ENCODE measurements at regions not wholly inside any gene's neighbourhood (a gene's known extent, or its start where the extent isn't known, plus 50 kb on each side); places are given as distances from the start of the nearest gene placed in this dataset.

DNA sequence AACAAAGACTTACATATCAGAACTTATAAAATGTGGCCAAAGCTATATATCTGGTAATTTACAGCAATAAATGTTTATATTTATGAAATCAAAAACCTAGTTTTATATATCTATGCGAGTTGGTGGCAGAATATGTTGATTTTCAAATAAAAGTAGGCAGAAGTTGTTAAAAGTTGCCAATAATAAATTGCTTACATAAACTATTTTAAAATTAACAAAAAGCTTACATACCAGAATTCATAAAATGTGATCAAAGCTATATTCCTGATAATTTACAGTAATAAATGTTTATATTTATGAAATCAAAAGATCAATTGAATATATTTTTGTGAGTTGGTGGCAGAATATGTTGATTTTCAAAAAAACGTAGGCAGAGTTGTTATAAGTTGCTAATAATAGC is 451.8 kb upstream of the KHDRBS2 start:
- BruUV-seq (replicated peaks) = no TSS peak
- H3K4me3 ChIP-seq (ENCODE audit: low read length) = no peak overlapping the region
- no peaks in the 10 kb centered on the region for H3K36me3 ChIP-seq (ENCODE audit: low read depth, low read length)
- CTCF ChIA-PET = no interaction called here
- no peak for DNase-seq
- no peak overlapping the region for H3K4me2 ChIP-seq (ENCODE audit: low read length)
- no peaks in the 10 kb centered on the region for H3K9me3 ChIP-seq (ENCODE audit: low read length)
- no peak for ATAC-seq
- no peaks in the 10 kb centered on the region for H3K4me1 ChIP-seq (ENCODE audit: insufficient read depth, low read length)
- H3F3A ChIP-seq (ENCODE audit: low read length, unreplicated experiment) = no peaks in the 10 kb centered on the region
- H2AFZ ChIP-seq (ENCODE audit: low read length) = no peak overlapping the region
- H4K20me1 ChIP-seq (ENCODE audit: low read length) = no peaks in the 10 kb centered on the region
- intact Hi-C loops (cut with micrococcal nuclease) = no loop called here
- H3K9ac ChIP-seq (ENCODE audit: low read length) = no peak overlapping the region
- no peak overlapping the region for H3K27ac ChIP-seq (ENCODE audit: low read length)
- no peaks in the 10 kb centered on the region for H3K9me2 ChIP-seq (replicated peaks; ENCODE audit: low read length)
- no peaks in the 10 kb centered on the region for H3K79me2 ChIP-seq (ENCODE audit: low read length)
- TF ChIP-seq, protein P1, sequence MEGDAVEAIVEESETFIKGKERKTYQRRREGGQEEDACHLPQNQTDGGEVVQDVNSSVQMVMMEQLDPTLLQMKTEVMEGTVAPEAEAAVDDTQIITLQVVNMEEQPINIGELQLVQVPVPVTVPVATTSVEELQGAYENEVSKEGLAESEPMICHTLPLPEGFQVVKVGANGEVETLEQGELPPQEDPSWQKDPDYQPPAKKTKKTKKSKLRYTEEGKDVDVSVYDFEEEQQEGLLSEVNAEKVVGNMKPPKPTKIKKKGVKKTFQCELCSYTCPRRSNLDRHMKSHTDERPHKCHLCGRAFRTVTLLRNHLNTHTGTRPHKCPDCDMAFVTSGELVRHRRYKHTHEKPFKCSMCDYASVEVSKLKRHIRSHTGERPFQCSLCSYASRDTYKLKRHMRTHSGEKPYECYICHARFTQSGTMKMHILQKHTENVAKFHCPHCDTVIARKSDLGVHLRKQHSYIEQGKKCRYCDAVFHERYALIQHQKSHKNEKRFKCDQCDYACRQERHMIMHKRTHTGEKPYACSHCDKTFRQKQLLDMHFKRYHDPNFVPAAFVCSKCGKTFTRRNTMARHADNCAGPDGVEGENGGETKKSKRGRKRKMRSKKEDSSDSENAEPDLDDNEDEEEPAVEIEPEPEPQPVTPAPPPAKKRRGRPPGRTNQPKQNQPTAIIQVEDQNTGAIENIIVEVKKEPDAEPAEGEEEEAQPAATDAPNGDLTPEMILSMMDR (conservative IDR thresholded peaks at IDR 0.05; ENCODE audit: low read depth, low read length) = no peak
- TF ChIP-seq EZH2phosphoT487 (IDR thresholded peaks at IDR 0.05; ENCODE audit: borderline replicate concordance, low read length) (no peak), EZH2 (IDR thresholded peaks at IDR 0.05; ENCODE audit: low read length, unreplicated experiment) (no peak)
- POLR2A ChIA-PET (ENCODE audit: unreplicated experiment) = interaction anchor here (0.6 kb wide), 1 partner anchor 210 kb away, joined by 3 read pairs; no protein-coding TSS in a partner anchor
- H3K27me3 ChIP-seq (ENCODE audit: low read length) = no peaks in the 10 kb centered on the region

DNA sequence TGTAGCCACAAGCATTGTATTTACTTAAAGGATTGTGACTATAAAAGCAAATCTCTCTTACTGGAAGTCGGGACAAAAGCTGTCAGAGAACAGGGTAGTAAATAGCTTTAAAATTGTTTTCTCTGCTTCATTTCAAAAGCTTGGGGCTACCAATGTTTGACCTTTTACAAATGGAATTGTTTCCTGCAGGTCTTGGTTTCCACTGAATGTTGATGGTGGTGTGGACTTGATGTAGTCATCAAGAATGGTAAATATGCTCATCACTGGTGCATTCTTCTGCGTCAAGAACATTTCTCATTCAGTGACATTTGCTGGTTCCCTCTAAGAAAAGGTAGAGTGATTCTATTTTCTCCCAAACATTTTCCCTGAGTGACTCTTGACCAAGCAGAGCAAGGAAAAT is 435.4 kb upstream of the KHDRBS2 start:
- H3K36me3 ChIP-seq (ENCODE audit: low read depth, low read length) = no peaks in the 10 kb centered on the region
- intact Hi-C loops (cut with micrococcal nuclease) = no loop called here
- ATAC-seq (no peak), DNase-seq (no peak)
- no peaks in the 10 kb centered on the region for H3K27me3 ChIP-seq (ENCODE audit: low read length)
- H3K4me2 ChIP-seq (ENCODE audit: low read length) = no peak overlapping the region
- ChIA-PET POLR2A (ENCODE audit: unreplicated experiment) (interaction anchor here (0.5 kb wide), 1 partner anchor 103 kb away, joined by 4 read pairs; no protein-coding TSS in a partner anchor), CTCF (no interaction called here)
- H3K9ac ChIP-seq (ENCODE audit: low read length) = no peak overlapping the region
- H3K4me1 ChIP-seq (ENCODE audit: insufficient read depth, low read length) = no peaks in the 10 kb centered on the region
- H3K9me2 ChIP-seq (replicated peaks; ENCODE audit: low read length) = no peaks in the 10 kb centered on the region
- H2AFZ ChIP-seq (ENCODE audit: low read length) = no peak overlapping the region
- no peak for TF ChIP-seq EZH2phosphoT487 (IDR thresholded peaks at IDR 0.05; ENCODE audit: borderline replicate concordance, low read length)
- TF ChIP-seq EZH2 (IDR thresholded peaks at IDR 0.05; ENCODE audit: low read length, unreplicated experiment) = no peak
- TF ChIP-seq, protein P1 (conservative IDR thresholded peaks at IDR 0.05; ENCODE audit: low read depth, low read length) = no peak
- no peaks in the 10 kb centered on the region for H4K20me1 ChIP-seq (ENCODE audit: low read length)
- H3K9me3 ChIP-seq (ENCODE audit: low read length) = no peaks in the 10 kb centered on the region
- no TSS peak for BruUV-seq (replicated peaks)
- H3K27ac ChIP-seq (ENCODE audit: low read length) = no peak overlapping the region
- H3K79me2 ChIP-seq (ENCODE audit: low read length) = no peaks in the 10 kb centered on the region
- H3K4me3 ChIP-seq (ENCODE audit: low read length) = no peak overlapping the region
- H3F3A ChIP-seq (ENCODE audit: low read length, unreplicated experiment) = no peaks in the 10 kb centered on the region

DNA sequence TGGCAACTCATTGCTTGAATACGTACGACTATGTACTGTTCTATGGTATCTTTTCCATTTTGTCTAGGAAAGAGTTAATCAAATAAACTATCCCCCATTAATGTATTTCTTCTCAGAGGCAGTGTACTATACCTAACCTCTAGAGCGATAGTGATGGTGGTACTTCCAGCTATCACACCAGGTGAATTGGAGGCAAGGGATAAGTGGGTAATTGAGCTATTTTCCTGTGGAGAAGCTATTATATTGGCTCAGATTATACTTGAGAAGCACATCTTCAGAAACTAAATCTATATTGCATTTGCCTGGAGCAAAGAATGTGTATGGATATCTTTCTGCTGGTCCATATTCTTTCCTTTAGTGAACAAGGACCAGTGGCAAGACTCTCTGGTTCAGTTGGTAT is 430.7 kb upstream of the KHDRBS2 start:
- intact Hi-C loops (cut with micrococcal nuclease) = no loop called here
- CTCF ChIA-PET = no interaction called here
- no TSS peak for BruUV-seq (replicated peaks)

More for the DNA sequence above, 430.7 kb upstream of the KHDRBS2 start:
- H3K4me2 ChIP-seq (ENCODE audit: low read length) = no peak overlapping the region
- H3K79me2 ChIP-seq (ENCODE audit: low read length) = no peaks in the 10 kb centered on the region
- no peak overlapping the region for H3K27ac ChIP-seq (ENCODE audit: low read length)
- ATAC-seq (no peak), DNase-seq (no peak)
- no peaks in the 10 kb centered on the region for H3K36me3 ChIP-seq (ENCODE audit: low read depth, low read length)
- H2AFZ ChIP-seq (ENCODE audit: low read length) = no peak overlapping the region
- no peaks in the 10 kb centered on the region for H3K27me3 ChIP-seq (ENCODE audit: low read length)
- POLR2A ChIA-PET (ENCODE audit: unreplicated experiment) = no interaction called here
- no peaks in the 10 kb centered on the region for H4K20me1 ChIP-seq (ENCODE audit: low read length)
- no peaks in the 10 kb centered on the region for H3K9me2 ChIP-seq (replicated peaks; ENCODE audit: low read length)
- H3K4me3 ChIP-seq (ENCODE audit: low read length) = no peak overlapping the region
- H3K9me3 ChIP-seq (ENCODE audit: low read length) = 0 out of 2 replicates have a peak, but pooled peaks cover 8% of the 10 kb centered on the region
- H3F3A ChIP-seq (ENCODE audit: low read length, unreplicated experiment) = no peaks in the 10 kb centered on the region
- no peak overlapping the region for H3K9ac ChIP-seq (ENCODE audit: low read length)
- H3K4me1 ChIP-seq (ENCODE audit: insufficient read depth, low read length) = no peaks in the 10 kb centered on the region
- no peak for TF ChIP-seq EZH2phosphoT487 (IDR thresholded peaks at IDR 0.05; ENCODE audit: borderline replicate concordance, low read length)
- no peak for TF ChIP-seq EZH2 (IDR thresholded peaks at IDR 0.05; ENCODE audit: low read length, unreplicated experiment)
- TF ChIP-seq, protein P1 (conservative IDR thresholded peaks at IDR 0.05; ENCODE audit: low read depth, low read length) = no peak
